NAMALWA (cell line): ENCODE measurements at regions not wholly inside any gene's neighbourhood (a gene's known extent, or its start where the extent isn't known, plus 50 kb on each side); places are given as distances from the start of the nearest gene placed in this dataset.
"Not testable (repeated sequence)": the region's sequence is repeated elsewhere in the genome, so short reads cannot be mapped to it uniquely, and the experiment has no call there.

ENCODE experiments used
- DNase-seq: peaks from one replicate; pipeline ENCODE4 v3.0.0-alpha.2; 2015; ENCODE audit warnings: low spot score

DNA sequence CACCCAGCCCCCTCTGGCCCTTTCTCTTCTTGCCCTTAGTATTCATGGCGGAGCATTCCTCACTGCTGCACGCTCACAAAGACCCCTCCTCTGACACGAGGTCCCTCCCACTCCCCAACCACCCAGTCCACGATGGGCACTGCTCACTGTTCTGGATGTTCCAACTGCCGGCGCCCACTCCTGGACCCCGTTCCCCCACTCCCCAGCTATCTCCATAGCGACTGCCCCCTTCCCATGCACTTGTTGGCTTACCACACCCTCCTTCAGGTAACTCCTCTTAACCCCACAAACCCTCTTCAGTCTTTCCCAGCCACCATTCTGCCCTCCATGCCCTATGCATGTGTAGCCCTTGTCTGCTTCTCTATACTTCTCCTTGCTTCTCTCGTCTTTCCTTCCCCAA lies 961.5 kb upstream of the DEFB115 start:
- not testable (repeated sequence) for DNase-seq

DNA sequence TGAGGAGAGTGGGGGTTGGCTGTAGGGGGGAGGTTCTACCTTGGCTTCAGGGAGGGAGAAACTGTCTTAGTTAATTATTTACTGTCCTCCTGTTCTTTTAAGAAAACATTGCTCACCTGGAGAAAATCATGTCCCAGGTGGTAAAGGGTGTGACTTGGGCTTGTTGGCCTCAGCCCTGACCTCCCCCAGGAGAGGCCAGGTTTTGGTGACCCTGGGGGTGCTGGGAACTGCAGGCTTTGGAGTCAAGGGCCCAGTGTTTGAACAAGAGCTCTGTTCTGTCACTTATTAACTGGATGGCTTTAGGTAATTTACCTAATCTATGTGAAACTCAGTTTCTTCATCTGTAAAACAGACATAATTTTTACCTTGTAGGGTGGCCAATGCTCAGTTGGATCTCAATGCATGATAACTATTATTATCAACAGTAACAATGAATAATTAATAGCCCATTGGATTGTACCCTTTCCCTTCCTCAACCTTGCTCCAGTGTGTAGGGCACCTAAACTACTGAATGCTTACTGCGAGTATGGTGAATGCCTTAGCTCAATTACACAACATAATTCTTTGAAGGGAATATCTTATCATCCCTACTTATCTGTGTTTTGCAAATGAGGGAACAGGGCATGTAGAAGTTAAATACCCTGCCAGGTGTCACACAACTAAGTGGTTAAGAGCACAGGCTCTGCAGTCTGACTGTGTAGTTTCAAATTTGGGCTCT lies 959.4 kb upstream of the DEFB115 start:
- DNase-seq, result not testable (repeated sequence)

DNA sequence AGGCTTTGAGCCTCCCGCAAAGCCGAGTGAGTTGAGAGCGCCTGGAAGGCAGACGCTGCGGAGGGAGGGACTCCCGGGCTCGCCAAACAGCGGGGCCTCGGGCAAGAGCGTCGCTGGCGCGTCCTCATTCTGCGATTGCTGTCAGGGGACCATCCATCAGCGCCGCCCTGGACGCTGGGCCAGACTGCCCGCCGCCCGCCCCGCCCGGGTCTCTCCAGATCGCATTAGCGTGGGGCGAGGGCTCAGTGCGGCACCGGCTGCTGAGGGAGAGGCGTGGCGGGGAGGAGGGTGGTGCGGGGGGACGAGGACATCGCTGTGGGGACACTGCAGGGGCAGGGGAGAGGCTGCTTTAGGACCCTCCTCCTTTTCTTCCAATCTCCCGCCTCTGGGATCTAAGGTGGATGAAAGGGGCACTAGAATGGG lies 957.2 kb upstream of the DEFB115 start:
- not testable (repeated sequence) for DNase-seq

DNA sequence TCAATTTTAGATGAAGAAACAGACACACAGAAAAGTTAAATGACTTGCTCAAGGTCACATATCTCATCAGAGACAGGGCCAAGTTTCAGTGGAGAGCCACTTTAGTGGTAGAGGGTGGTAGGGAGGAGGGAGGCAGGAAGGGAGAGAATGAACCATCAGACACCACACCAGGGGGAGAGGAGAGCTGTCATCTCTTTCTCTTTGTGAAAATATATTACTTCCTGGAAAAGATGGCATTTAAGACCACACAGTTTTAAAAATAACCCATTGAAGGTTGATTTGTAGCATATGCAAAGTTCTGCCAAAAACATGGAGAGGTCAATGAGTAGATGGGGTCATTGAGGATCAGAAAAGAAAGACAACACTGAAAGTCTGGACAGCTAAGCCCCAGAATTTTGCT lies 954.7 kb upstream of the DEFB115 start:
- DNase-seq, result not testable (repeated sequence)

DNA sequence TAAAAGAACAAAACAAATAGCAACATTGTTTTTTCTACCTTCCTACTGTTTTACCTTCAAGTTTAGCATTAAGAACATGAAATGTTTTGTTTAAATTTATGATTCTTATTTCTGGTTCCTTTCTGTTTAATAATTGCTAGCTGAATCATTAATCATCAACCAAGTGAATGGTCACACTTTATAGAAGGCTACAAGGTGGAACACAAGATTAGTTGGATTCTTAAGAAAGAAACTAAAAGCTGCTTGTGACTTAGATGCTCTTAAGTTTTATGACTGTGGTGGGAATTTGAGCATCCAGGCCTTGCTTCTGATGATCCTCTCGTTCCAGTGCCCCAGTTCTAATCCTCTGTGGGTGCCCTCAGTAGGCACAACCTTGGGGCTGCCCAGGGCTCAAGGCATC lies 947.5 kb upstream of the DEFB115 start:
- not testable (repeated sequence) for DNase-seq

DNA sequence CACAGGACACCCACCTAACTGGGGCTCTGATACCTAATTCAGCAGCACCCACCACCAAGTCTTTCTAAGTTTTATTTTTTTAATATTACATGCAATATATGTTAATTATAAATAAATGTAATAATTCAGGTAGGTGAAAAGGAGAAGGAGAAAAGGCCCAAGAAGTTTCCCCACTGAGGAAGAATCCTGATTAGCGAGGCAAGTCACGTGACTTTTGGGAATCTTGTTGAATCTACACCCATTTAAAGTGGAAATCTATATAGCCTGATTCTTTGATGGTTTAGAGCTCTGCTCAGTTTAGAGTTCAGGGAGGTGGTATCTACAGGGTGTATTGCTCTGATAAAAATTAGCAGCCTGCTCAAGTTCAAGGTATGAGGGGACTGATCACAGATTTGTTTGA lies 947.1 kb upstream of the DEFB115 start:
- DNase-seq, result not testable (repeated sequence)

DNA sequence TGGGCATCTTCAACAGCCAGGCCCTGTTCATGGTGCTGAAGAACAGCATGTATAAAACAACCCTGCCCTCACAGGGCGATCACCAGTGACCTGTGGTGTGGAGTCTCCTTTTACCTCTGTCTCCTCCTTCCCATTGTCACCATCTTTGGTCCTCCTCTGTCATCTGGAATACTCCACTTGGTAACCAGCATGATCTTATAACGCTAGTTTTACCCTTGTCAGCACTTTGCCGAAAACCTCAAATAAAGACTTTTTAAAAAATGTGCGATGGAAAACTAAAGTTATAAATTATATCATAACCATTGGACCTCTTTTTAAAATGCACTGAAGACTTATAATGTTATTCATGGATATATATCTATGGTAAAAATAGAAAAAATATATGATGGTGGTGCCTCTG lies 945.2 kb upstream of the DEFB115 start:
- DNase-seq, result not testable (repeated sequence)

DNA sequence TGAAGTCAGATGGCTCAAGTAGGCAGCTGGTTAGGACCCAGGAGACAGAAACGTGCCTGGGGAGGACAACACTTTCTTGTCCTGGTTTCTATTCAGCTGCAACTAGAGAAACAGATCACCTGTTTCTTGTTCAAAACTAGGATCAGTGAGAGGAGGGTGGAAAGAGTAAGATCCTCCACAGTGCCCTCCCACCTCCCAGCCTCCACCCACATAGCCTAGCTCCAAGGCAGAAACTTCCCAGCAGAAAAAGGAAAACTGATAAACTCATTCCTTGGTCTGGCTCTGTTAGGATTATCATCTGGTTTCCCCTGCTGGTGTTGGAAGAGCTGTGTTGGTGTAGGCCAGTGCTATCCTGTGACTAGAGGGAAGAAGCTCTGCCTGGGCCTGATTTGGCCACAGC lies 943.8 kb upstream of the DEFB115 start:
- not testable (repeated sequence) for DNase-seq

DNA sequence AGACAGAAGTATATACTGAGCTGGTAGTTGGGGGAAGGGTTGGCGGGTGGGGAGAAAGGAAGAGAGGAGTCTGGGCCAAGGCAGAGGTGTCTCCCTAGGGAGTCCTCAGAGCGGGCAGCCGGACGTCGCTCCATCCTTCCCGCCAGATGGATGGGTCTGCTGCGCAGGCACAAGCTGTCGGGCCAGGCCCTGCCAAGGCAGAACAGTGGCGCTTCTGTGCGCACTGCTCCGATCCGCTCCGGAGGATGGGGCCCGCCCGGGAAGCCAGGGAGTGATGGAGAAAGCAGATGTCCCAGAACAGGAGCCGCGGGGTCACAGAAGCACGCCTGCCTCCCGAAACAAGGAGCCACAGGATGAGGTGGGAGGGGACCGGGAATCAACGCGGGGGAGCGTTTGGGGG lies 941.4 kb upstream of the DEFB115 start:
- not testable (repeated sequence) for DNase-seq

DNA sequence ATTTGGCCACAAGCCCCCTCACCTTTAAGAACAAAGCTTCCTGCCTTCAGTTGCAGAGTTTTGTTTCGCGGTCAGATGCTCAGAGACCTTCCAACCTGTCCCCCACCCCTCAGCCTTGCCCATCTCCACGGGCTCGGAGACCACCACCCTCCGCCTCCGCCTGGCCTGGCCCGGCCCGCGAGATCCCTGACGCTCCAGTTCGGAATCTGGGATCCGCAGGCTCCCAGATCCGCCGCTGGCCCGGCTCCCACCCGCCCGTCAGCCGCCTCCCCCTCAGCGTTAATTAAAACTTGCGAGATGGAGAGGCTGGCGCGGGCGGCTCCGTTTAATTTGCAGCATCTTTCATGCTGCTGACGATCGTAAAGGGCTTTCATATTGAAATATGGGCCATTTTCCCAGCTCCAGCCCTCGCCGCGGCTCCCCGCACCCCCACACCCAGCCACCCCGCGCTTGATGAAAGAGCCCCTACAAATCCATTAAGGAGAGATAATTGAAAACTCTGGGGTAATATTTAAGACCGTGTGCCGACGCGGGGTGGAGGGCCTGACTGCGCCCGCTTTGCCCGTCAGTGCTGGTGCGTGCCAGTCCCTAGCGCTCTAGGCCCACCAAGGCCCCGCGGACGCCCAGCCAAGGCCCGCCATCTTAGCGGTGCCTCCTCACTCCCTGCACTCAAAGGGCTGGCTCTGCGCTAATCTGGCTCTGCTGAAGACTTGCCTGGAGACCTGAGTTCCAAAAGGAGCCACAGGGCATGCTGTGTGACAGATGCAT lies 940.7 kb upstream of the DEFB115 start:
- not testable (repeated sequence) for DNase-seq

DNA sequence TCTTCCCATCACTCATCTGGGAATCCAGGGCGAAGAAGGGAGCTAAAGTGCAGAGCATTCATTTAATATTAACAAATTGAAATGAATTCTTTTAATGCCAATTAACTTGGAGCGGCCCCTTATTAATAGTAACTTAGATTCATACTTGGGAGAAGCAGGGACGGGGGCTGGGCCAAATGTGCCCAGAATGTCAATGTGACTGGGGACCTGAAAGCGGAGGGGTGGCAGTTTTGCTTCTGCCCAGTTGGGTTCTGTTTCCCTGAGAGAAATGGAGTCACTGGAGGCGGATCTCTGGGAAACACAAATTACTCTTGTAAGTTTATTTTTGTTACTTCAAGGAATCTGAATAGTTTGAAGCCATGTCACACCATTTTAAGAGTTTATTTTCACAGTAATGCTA lies 923.7 kb upstream of the DEFB115 start:
- DNase-seq, result not testable (repeated sequence)

DNA sequence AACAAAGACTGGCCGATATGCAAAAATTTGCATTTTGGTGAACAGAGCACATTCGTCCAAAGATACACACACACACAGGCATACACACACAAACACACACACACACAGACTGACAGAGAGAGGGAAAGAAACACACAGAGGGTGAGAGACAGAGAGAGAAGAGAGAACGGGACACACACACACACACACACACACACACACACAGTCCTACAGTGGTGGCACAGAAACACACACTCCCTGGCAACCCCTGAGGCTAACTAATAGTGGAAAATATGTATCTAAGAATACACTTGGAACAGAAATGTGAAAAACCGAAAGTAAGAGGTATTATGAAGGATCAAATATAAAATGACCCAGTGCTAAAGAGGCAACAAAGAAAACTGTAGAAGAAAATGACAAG lies 919.9 kb upstream of the DEFB115 start:
- DNase-seq, result not testable (repeated sequence)

DNA sequence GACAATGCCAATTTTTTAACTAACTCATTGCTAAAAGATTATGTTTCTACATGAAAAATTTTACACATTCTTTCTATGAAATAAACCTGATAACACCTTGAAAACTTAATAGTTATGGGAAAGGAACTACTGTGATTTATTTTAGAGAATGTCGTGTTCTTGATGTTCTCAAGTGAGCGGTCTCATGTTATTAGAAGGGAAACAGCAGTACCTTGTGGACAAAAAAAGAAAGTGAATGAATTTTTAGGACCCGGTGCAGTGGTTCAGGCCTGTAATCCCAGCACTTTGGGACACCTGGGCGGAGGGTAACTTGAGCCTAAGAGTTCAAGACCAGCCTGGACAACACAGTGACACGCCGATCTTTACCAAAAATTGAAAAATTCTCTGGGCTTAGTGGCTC lies 908.5 kb upstream of the DEFB115 start:
- peak; percentile 1 for DNase-seq

DNA sequence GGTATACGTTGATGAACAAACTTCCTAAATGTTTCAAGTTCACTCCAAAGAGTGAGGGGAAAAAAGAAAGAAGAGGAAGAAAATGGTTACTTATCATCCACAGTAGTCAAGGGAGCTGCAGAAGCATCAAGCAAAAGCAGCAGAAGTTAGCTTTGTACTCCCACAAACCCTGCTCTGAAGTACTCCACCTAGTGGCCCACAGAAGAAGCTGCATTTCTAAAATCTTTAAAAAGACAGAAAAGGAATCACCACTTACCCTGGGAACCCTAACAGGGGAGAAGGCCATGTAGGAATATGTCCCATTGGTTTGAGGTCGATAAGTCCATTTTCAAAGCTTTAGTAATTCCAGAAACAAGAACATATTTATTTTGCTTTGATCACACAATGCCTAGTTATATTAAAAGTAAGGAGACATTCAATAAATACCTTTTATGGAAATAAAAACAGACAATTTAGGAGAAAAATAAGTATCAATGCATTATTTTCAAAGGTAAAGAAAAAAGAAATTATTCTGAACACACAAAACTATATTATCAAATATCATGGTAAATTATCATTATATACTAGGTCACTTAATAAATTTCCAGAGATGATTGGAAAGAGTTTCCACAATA lies 900.5 kb upstream of the DEFB115 start:
- DNase-seq, result peak; percentile 7

DNA sequence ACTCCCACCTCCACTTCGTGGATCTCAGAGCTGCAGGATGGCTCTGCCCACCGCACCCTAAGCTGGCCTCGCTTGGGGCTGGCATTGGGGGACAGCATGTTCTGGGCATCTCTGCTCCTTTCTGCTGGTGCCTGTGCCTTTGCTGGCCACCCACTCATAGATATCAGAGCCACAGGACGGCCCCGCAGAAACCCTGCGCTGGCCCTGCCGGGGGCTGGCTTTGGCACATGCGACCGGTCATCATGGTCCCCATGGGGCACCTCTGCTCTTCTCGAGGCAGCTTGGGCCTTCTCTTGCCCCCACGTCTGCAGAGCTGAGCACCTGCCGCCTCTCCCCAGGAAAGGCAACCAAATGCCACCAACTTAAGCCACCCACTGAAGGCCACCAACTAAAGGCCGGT lies 895.7 kb upstream of the DEFB115 start:
- DNase-seq, result not testable (repeated sequence)

DNA sequence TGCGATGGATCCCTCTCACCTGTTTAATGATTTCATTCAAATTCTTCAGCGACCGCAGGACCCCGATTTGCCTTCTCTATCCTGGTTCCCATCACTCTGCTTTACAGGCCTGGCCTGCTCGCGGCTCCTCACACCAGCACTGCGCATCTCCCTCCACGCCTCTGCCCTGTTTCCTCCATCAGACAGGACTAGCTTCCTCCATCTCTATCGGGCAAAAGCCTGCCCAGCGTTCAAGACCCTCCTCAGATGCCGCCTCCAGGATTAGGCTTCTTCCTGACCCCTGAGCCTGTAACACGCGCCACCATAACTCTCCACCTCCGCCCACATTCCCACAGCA lies 881.1 kb upstream of the DEFB115 start:
- not testable (repeated sequence) for DNase-seq

DNA sequence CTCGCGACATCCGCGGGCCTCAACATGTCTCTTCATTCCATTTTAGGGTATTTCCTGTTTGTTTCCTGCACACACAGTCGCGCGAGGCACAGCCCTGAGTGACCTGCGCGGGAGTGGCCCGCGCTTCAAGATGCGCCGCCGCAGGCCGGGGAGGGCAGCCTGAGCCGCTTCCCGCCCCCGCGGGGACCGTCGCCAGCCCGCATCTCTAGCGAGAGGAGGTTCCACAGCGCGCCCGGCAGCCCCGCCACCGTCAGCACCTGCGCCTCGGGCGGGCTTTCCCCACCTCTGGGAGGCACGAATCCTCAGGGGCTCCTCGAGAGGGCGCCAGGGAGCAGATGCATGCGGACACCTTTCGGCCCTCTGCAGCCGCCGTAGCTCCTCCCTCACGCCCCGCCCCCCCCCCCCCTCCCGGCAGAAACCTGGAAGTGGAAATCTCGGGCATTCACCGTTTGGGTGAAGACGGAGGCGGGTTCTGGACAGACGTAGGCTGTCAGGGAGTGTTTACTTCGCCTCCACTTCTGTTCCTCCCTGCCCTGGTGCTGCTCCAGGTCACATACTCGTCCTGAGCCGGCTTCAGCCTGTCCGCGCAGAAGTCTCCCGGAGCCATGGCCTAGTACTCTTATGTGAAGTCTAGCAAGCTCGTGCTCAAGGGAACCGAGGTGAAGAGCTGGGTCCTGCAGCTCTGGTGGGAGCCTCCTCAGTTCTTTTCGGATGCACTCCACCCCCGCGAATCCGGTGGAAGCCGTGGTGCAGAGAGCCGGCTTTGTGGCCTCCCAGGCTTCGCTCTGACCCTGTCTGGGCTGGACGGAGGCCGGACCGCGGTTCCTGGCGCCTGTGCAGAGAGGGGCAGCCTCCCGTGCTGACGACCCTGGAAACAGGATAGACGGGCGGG lies 880.5 kb upstream of the DEFB115 start:
- peak; percentile 59 for DNase-seq

DNA sequence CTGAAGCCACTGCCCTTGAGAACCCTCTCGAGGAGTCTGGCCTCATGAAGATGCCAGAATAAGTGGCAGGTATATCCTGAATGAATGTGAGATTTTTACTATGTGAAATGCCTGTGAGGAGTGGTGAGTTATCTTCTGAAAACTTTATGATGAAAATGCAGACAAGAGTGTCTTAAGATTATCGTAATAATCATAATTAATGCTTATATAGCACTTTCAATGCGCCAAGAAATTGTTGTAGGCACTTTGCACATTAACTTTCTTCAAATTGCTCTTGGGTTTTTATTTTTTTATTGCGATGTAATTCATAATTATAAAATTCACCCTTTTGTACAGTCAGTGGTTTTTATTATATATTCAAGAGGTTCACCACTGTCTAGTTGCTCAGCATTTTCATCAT lies 879.1 kb upstream of the DEFB115 start:
- not testable (repeated sequence) for DNase-seq

DNA sequence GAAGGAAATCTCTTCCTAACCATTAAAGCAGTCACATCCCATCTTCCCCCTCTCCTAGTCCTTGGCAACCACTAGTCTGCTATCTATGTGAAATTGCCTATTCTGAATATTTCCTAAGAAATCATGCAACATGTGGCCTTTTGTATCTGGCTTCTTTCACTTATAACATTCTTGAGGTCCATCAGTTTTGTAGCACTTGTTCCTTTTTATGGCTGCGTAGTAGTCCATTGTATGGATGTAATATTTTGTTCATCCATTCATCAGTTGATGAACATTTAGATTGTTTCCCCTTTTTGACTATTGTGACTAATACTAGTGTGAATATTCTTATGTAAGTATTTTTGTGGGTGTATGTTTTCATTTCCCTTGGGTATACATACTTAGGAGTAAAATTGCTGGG lies 878.7 kb upstream of the DEFB115 start:
- DNase-seq, result not testable (repeated sequence)

DNA sequence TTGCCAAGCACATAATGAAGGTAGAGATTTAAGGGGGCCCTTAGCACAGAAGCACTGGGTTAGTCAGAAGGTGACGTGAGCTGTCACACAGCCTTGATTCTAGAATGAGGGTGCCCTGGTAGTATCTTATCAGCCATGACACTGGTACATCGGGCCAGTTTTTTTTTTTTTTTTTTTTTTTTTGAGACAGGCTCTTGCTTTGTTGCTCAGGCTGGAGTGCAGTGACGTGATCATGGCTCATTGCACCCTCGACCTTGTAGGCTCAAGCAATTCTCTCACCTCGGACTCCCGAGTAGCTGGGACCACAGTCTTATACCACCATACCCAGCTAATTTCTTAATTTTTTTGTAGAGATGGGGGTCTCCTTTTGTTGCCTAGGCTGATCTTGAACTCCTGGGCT lies 872.6 kb upstream of the DEFB115 start:
- DNase-seq, result not testable (repeated sequence)

DNA sequence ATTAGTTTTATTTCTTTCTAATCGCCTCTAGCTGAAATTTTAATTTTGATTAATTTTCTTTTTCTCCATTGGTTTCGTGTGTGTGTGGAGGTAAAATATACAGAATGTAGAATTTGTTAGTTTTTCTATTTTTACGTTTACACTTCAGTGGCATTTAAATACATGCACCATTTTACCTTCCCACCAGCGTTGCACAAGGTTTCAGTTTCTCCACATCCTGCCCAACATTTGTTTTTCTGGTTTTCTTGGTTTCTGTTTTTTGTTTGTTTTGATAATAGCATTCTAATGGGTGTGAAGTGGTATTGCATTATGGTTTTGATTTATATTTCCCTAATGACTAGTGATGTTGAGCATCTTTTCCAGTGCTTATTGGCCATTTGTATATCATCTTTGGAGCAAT lies 871.4 kb upstream of the DEFB115 start:
- not testable (repeated sequence) for DNase-seq

DNA sequence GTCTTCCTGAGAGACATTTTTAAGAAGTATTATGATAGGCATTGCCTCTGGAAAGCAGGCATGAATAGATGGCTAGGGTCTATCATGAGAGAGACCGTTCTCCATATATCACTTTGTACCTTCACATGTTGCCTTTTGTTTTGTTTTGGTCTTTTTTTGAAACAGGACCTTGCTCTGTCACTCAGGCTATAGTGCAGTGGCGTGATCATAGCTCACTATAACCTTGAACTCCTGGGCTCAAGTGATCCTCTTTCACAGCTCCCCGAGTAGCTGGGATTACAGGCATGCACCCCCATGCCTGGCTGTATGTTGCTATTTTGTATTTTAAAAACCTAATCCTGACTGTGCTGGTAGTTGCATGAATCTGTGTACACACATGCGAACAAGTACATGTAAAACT lies 869.6 kb upstream of the DEFB115 start:
- DNase-seq, result not testable (repeated sequence)
